ENCODE measurements at regions not wholly inside any gene's neighbourhood (a gene's known extent, or its start where the extent isn't known, plus 50 kb on each side); places are given as distances from the start of the nearest gene placed in this dataset.
A peak's percentile ranks its signal among the peaks of the same experiment; 100 is the strongest.

GRCh38 chr6:105992315-105992961 lies 93.7 kb upstream of the PRDM1 start (continued):
- TF ChIP-seq CENPBD1 (CRISPR knock-in tag; IDR thresholded peaks at IDR 0.05; ENCODE audit: borderline replicate concordance, low read depth) (peak; percentile 49; the same call in 1 of the 2 replicates), HNF1A (IDR thresholded peaks at IDR 0.05; ENCODE audit: low read depth) (no peak), HNF1A (CRISPR knock-in tag; IDR thresholded peaks at IDR 0.05; ENCODE audit: borderline replicate concordance) (no peak), ZNF414 (CRISPR knock-in tag; IDR thresholded peaks at IDR 0.05) (no peak), FOXK2 (IDR thresholded peaks at IDR 0.05) (no peak), MLLT10 (CRISPR knock-in tag; IDR thresholded peaks at IDR 0.05) (no peak), ATAD3A (CRISPR knock-in tag; IDR thresholded peaks at IDR 0.05) (no peak), REST (IDR thresholded peaks at IDR 0.05; ENCODE audit: borderline replicate concordance in 1 of 2, low read depth in 1 of 2, low read length in 2 of 2) (no peak), ZNF629 (CRISPR knock-in tag; conservative IDR thresholded peaks at IDR 0.05) (no peak), ATF3 (CRISPR knock-in tag; IDR thresholded peaks at IDR 0.05) (no peak), ZFAT (CRISPR knock-in tag; conservative IDR thresholded peaks at IDR 0.05) (no peak), KMT2A (CRISPR knock-in tag; IDR thresholded peaks at IDR 0.05) (0 out of 2 replicates have a peak, but pooled peaks have one; percentile 41), ZNF879 (CRISPR knock-in tag; IDR thresholded peaks at IDR 0.05) (no peak), ZSCAN21 (CRISPR knock-in tag; IDR thresholded peaks at IDR 0.05; ENCODE audit: borderline replicate concordance) (no peak), ZNF619 (CRISPR knock-in tag; IDR thresholded peaks at IDR 0.05) (0 out of 2 replicates have a peak, but pooled peaks have one; percentile 10), SMC3 (IDR thresholded peaks at IDR 0.05; ENCODE audit: low read length) (no peak), ZNF709 (CRISPR knock-in tag; IDR thresholded peaks at IDR 0.05) (0 out of 2 replicates have a peak, but pooled peaks have one; percentile 73), WIZ (CRISPR knock-in tag; IDR thresholded peaks at IDR 0.05) (no peak)
